OCI-LY7 (cell line): ENCODE measurements at regions not wholly inside any gene's neighbourhood (a gene's known extent, or its start where the extent isn't known, plus 50 kb on each side); places are given as distances from the start of the nearest gene placed in this dataset.

Source experiments
- BruUV-seq: library from RNA; stranded (reverse); fragments of 400-500 nt; replicated peaks from 2 replicates; lab custom pipeline; 2021; lab: Mats Ljungman, UMichigan
- CTCF ChIA-PET: fragments of 300-600 bp; sonication (Branson Sonifier 250); formaldehyde crosslinking; loops from one replicate; lab custom pipeline; 2022; ENCODE audit warnings: antibody characterized with exemption; ENCODE audit not compliant: unreplicated experiment; lab: Charles Lee
- POLR2A ChIA-PET: fragments of 300-600 bp; sonication (Branson Sonifier 250); formaldehyde crosslinking; loops from one replicate; lab custom pipeline; 2022; ENCODE audit warnings: antibody characterized with exemption; lab: Charles Lee
- DNase-seq: peaks from one replicate; pipeline ENCODE4 v3.0.0-alpha.2; 2015; ENCODE audit warnings: low spot score
- H2AFZ ChIP-seq: fragments of 200-600 bp; sonication (generic), shearing (Covaris generic); 2 replicates; pipeline ENCODE4 v1.6.1; 2014; ENCODE audit warnings: mild to moderate bottlenecking, antibody characterized with exemption, low read length, moderate library complexity
- H3K27ac ChIP-seq: fragments of 200-600 bp; sonication (generic); 2 replicates; pipeline ENCODE4 v1.5.1; 2014; ENCODE audit warnings: mixed run types, low read depth, mild to moderate bottlenecking, moderate library complexity, low read length, inconsistent platforms; ENCODE audit not compliant: poor library complexity, severe bottlenecking
- H3K36me3 ChIP-seq: fragments of 200-600 bp; sonication (generic); 2 replicates; pipeline ENCODE4 v1.6.1; 2014; ENCODE audit warnings: mild to moderate bottlenecking, antibody characterized with exemption, low read length, moderate library complexity, mixed read lengths; ENCODE audit not compliant: insufficient read depth
- H3K4me1 ChIP-seq: fragments of 200-600 bp; sonication (generic); 2 replicates; pipeline ENCODE4 v1.5.1; 2014; ENCODE audit warnings: mild to moderate bottlenecking, low read length; ENCODE audit not compliant: insufficient read depth, poor library complexity, severe bottlenecking
- H3K4me2 ChIP-seq: fragments of 200-600 bp; sonication (generic); 2 replicates; pipeline ENCODE4 v1.6.1; 2014; ENCODE audit warnings: mild to moderate bottlenecking, low read length
- H3K4me3 ChIP-seq: fragments of 200-600 bp; sonication (generic); 2 replicates; pipeline ENCODE4 v1.5.1; 2014; ENCODE audit warnings: mild to moderate bottlenecking, low read depth, low read length; ENCODE audit not compliant: poor library complexity, severe bottlenecking
- H3K79me2 ChIP-seq: fragments of 200-600 bp; sonication (generic); 2 replicates; pipeline ENCODE4 v1.6.1; 2016; ENCODE audit warnings: low read depth, mild to moderate bottlenecking, low read length, moderate library complexity, mixed read lengths; ENCODE audit not compliant: insufficient read depth
- H3K9me2 ChIP-seq: fragments of 200-600 bp; sonication (generic); 2 replicates; pipeline ENCODE4 v1.6.1; 2016; ENCODE audit warnings: mild to moderate bottlenecking, low read length, mixed read lengths; ENCODE audit not compliant: insufficient read depth
- H3K9me3 ChIP-seq: fragments of 200-600 bp; sonication (generic); 2 replicates; pipeline ENCODE4 v1.6.1; 2014; ENCODE audit warnings: mild to moderate bottlenecking, mixed run types, low read length, mixed read lengths
- H4K20me1 ChIP-seq: fragments of 200-600 bp; sonication (generic); 2 replicates; pipeline ENCODE4 v1.6.1; 2014; ENCODE audit warnings: mild to moderate bottlenecking, antibody characterized with exemption, low read length, moderate library complexity, mixed read lengths; ENCODE audit not compliant: insufficient read depth
- EZH2phosphoT487 ChIP-seq: fragments of 200-600 bp; sonication (generic); IDR thresholded peaks from 2 replicates; pipeline ENCODE4 v1.6.1; 2018; ENCODE audit warnings: low read depth, borderline replicate concordance, mild to moderate bottlenecking, mixed run types, antibody characterized with exemption, low read length, moderate library complexity, mixed read lengths
- intact Hi-C: fragments of 100-400 bp; cut with micrococcal nuclease; formaldehyde crosslinking; loops from one replicate; pipeline ENCODE4 v1.10.0; 2022; ENCODE audit not compliant: unreplicated experiment
- TF ChIP-seq, protein P1 (sequence below): fragments of 200-600 bp; sonication (generic); conservative IDR thresholded peaks from 2 replicates; pipeline ENCODE4 v1.5.1; 2014; ENCODE audit warnings: mild to moderate bottlenecking, antibody characterized with exemption, low read length, moderate library complexity, mixed read lengths

DNA sequence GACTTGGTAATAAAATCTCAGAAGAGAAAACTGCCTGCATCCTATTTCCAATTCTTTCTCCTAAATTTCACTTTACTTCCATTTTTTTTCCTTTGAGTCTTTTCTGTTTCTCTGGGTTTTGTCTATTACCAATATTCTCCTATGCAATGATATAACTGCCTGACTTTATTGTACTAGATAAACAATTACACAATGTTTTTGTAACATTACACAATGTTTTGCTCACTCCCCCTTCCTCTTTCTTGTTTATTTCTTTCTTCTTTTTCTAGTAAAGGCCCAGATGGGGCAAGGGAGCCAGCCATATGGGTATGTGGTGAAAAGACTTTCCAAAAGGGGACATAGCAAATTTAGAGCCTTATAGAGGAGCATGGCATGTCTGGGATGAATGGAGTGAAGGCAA lies 278.7 kb upstream of the PHYHIPL start:
- Histone ChIP-seq H3K79me2 (no peaks in the 10 kb centered on the region), H3K4me1 (no peaks in the 10 kb centered on the region), H3K9me3 (no peaks in the 10 kb centered on the region), H3K27ac (no peak overlapping the region), H2AFZ (no peak overlapping the region), H3K4me2 (no peak overlapping the region), H4K20me1 (no peaks in the 10 kb centered on the region), H3K9me2 (no peaks in the 10 kb centered on the region), H3K36me3 (no peaks in the 10 kb centered on the region), H3K4me3 (no peak overlapping the region)
- ChIA-PET POLR2A (no interaction called here), CTCF (no interaction called here)
- intact Hi-C loops, result no loop called here
- no peak for DNase-seq
- no TSS peak for BruUV-seq
- TF ChIP-seq EZH2phosphoT487, result no peak
- TF ChIP-seq, protein P1, sequence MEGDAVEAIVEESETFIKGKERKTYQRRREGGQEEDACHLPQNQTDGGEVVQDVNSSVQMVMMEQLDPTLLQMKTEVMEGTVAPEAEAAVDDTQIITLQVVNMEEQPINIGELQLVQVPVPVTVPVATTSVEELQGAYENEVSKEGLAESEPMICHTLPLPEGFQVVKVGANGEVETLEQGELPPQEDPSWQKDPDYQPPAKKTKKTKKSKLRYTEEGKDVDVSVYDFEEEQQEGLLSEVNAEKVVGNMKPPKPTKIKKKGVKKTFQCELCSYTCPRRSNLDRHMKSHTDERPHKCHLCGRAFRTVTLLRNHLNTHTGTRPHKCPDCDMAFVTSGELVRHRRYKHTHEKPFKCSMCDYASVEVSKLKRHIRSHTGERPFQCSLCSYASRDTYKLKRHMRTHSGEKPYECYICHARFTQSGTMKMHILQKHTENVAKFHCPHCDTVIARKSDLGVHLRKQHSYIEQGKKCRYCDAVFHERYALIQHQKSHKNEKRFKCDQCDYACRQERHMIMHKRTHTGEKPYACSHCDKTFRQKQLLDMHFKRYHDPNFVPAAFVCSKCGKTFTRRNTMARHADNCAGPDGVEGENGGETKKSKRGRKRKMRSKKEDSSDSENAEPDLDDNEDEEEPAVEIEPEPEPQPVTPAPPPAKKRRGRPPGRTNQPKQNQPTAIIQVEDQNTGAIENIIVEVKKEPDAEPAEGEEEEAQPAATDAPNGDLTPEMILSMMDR, result no peak

DNA sequence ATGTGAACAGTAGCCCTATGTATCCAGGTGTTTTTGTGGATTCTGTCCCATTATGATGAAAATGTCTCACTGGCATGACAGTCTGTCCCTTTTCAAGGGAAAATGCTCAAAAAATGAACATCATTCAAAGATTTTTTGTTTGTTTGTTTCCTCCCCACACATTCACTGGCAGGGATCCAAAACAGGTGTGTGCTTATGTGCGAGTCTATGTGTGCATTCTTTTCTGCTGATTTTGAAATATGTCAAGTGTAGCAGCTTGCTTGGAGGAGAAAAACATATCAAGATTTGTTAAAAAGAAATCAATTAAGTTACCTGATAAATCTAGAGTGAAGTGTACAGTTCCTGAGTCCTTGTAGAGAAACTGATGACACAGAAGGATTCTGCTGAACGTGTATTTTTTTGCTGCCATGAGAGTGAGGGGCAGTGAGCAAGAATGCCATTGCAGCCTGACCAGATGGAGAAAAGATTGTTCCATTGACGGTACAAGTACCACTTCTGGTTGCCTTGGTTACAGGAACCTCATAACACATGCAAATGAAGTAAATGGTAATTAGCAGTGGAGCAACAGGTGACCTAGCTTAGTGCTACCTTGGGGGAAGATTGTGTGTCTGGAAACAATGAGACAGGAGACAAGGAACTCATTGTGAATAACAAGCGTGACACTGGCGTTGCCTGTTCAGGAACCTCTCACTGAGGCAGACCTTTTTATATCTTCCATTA lies 277.4 kb upstream of the PHYHIPL start:
- Histone ChIP-seq H3K9me3 (no peaks in the 10 kb centered on the region), H3K79me2 (no peaks in the 10 kb centered on the region), H4K20me1 (no peaks in the 10 kb centered on the region), H3K4me2 (no peak overlapping the region), H3K9me2 (no peaks in the 10 kb centered on the region), H3K4me1 (no peaks in the 10 kb centered on the region), H3K27ac (no peak overlapping the region), H3K4me3 (no peak overlapping the region), H2AFZ (no peak overlapping the region), H3K36me3 (no peaks in the 10 kb centered on the region)
- intact Hi-C loops, result no loop called here
- TF ChIP-seq EZH2phosphoT487, result no peak
- TF ChIP-seq, protein P1, result no peak
- CTCF ChIA-PET, result no interaction called here
- DNase-seq, result no peak
- POLR2A ChIA-PET, result no interaction called here
- BruUV-seq, result no TSS peak

DNA sequence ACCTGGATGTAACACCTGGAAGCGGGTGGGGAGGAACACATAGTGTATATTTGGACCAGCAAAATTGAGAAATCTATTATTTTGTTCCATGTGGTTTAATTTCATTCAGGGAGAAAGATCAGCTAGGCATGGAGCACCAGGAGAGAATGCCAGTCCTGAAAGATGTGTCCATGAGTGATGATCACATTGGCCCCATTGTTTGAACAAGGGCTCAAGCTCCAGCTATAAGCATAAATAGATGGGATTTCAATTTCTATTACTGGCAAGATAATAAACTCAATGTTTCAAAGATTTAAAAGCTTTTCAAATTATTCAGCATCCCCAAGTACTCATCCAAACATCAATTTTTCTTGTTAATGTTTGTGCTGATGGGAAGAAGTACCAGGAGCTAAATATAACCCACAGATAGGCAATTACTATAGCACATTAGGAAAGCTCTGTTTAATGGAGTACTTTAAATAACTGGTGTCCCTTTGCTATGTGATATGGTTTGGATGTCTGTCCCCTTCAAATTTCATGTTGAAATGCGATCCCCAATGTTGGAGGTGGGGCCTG lies 275.3 kb upstream of the PHYHIPL start:
- H2AFZ ChIP-seq, result no peak overlapping the region
- DNase-seq, result no peak
- CTCF ChIA-PET, result no interaction called here
- H3K4me3 ChIP-seq, result no peak overlapping the region
- TF ChIP-seq EZH2phosphoT487, result no peak
- TF ChIP-seq, protein P1, result no peak
- no peaks in the 10 kb centered on the region for H3K4me1 ChIP-seq
- POLR2A ChIA-PET, result interaction anchor here (0.5 to 0.9 kb wide), 4 partner anchors 18 to 1141 kb away, joined by 3 read pairs; no protein-coding TSS in a partner anchor
- BruUV-seq, result no TSS peak
- intact Hi-C loops, result no loop called here
- no peaks in the 10 kb centered on the region for H3K9me3 ChIP-seq
- no peak overlapping the region for H3K4me2 ChIP-seq
- H3K36me3 ChIP-seq, result no peaks in the 10 kb centered on the region
- H3K9me2 ChIP-seq, result no peaks in the 10 kb centered on the region
- H3K27ac ChIP-seq, result no peak overlapping the region
- no peaks in the 10 kb centered on the region for H3K79me2 ChIP-seq
- H4K20me1 ChIP-seq, result no peaks in the 10 kb centered on the region
